ENCODE measurements at regions not wholly inside any gene's neighbourhood (a gene's known extent, or its start where the extent isn't known, plus 50 kb on each side); places are given as distances from the start of the nearest gene placed in this dataset.
A peak's percentile ranks its signal among the peaks of the same experiment; 100 is the strongest.

- H3K36me3 Mint-ChIP-seq, result peaks cover 2 to 7% of the 10 kb centered on the region in 2 donors
- no peaks in the 10 kb centered on the region for H3K36me3 ChIP-seq (ENCODE audit: insufficient read depth, low read length)
- H3K4me3 Mint-ChIP-seq, result no peak overlapping the region
- peaks cover 8 to 20% of the 10 kb centered on the region in 2 donors for H3K27me3 Mint-ChIP-seq
- no peak overlapping the region for H3K27ac ChIP-seq (ENCODE audit: low read depth, low read length)
- POLR2A ChIA-PET (ENCODE audit: partially characterized antibody), result no interaction called here
- H3K4me3 ChIP-seq (ENCODE audit: low read length in 2 of 2), result no peak overlapping the region
- H3K27me3 ChIP-seq (ENCODE audit: insufficient read depth, low read length), result no peaks in the 10 kb centered on the region
- peaks cover 6 to 20% (median 10%) of the 10 kb centered on the region in 8 donors for H3K9me3 Mint-ChIP-seq
- H3K9me3 ChIP-seq (ENCODE audit: control insufficient read depth in 1 of 2, low read length in 2 of 2), result no peaks in the 10 kb centered on the region
- H3K27ac Mint-ChIP-seq, result no peak overlapping the region
- CTCF ChIA-PET (ENCODE audit: partially characterized antibody), result no interaction called here
- intact Hi-C loops (cut with micrococcal nuclease), result no loop called here
- H3K4me1 ChIP-seq (ENCODE audit: insufficient read depth, low read length), result no peaks in the 10 kb centered on the region
- no peak for DNase-seq
- peaks cover 5 to 10% (median 7%) of the 10 kb centered on the region in 4 donors for H3K4me1 Mint-ChIP-seq
These were observed 247.3 kb downstream of the LPIN1 start for GRCh38 chr2:11993749-11994148.

GRCh38 chr2:11995456-11995855, 249.0 kb downstream of the LPIN1 start:
- peaks cover 2 to 7% of the 10 kb centered on the region in 2 donors for H3K36me3 Mint-ChIP-seq
- no peaks in the 10 kb centered on the region for H3K4me1 ChIP-seq (ENCODE audit: insufficient read depth, low read length)
- peaks cover 5 to 10% (median 7%) of the 10 kb centered on the region in 4 donors for H3K4me1 Mint-ChIP-seq
- H3K36me3 ChIP-seq (ENCODE audit: insufficient read depth, low read length), result no peaks in the 10 kb centered on the region
- POLR2A ChIA-PET (ENCODE audit: partially characterized antibody), result no interaction called here
- CTCF ChIA-PET (ENCODE audit: partially characterized antibody), result no interaction called here
- no peaks in the 10 kb centered on the region for H3K9me3 ChIP-seq (ENCODE audit: control insufficient read depth in 1 of 2, low read length in 2 of 2)
- peaks cover 6 to 20% (median 11%) of the 10 kb centered on the region in 8 donors for H3K9me3 Mint-ChIP-seq
- H3K27ac ChIP-seq (ENCODE audit: low read depth, low read length), result no peak overlapping the region
- intact Hi-C loops (cut with micrococcal nuclease), result no loop called here
- no peak overlapping the region for H3K4me3 Mint-ChIP-seq
- H3K27me3 ChIP-seq (ENCODE audit: insufficient read depth, low read length), result no peaks in the 10 kb centered on the region
- H3K4me3 ChIP-seq (ENCODE audit: low read length in 2 of 2), result no peak overlapping the region
- peaks cover 9 to 25% of the 10 kb centered on the region in 2 donors for H3K27me3 Mint-ChIP-seq
- no peak overlapping the region for H3K27ac Mint-ChIP-seq
- DNase-seq, result no peak

- Mint-ChIP-seq H3K4me1 (peaks cover 5 to 10% (median 7%) of the 10 kb centered on the region in 4 donors), H3K9me3 (peaks cover 6 to 21% (median 11%) of the 10 kb centered on the region in 8 donors), H3K4me3 (peak overlapping the region in 1 of 8 donors; percentile 13), H3K27ac (no peak overlapping the region), H3K36me3 (peaks cover 2 to 7% of the 10 kb centered on the region in 2 donors), H3K27me3 (peaks cover 12 to 32% of the 10 kb centered on the region in 2 donors)
- DNase-seq, result peak in 1 of 5 donors; percentile 12
- intact Hi-C loops (cut with micrococcal nuclease), result no loop called here
- Histone ChIP-seq H3K4me3 (ENCODE audit: low read length in 2 of 2) (no peak overlapping the region), H3K9me3 (ENCODE audit: control insufficient read depth in 1 of 2, low read length in 2 of 2) (no peaks in the 10 kb centered on the region), H3K27me3 (ENCODE audit: insufficient read depth, low read length) (peaks cover 3% of the 10 kb centered on the region), H3K36me3 (ENCODE audit: insufficient read depth, low read length) (no peaks in the 10 kb centered on the region), H3K27ac (ENCODE audit: low read depth, low read length) (no peak overlapping the region), H3K4me1 (ENCODE audit: insufficient read depth, low read length) (no peaks in the 10 kb centered on the region)
- CTCF ChIA-PET (ENCODE audit: partially characterized antibody), result no interaction called here
- POLR2A ChIA-PET (ENCODE audit: partially characterized antibody), result no interaction called here
These were observed 250.2 kb downstream of the LPIN1 start for GRCh38 chr2:11996618-11997017.

GRCh38 chr2:11997142-11997541, 250.7 kb downstream of the LPIN1 start:
- POLR2A ChIA-PET (ENCODE audit: partially characterized antibody), result no interaction called here
- intact Hi-C loops (cut with micrococcal nuclease), result no loop called here

GRCh38 chr2:11998218-11998617, 251.8 kb downstream of the LPIN1 start:
- Histone ChIP-seq H3K27ac (ENCODE audit: low read depth, low read length) (no peak overlapping the region), H3K27me3 (ENCODE audit: insufficient read depth, low read length) (peaks cover 3% of the 10 kb centered on the region), H3K9me3 (ENCODE audit: control insufficient read depth in 1 of 2, low read length in 2 of 2) (no peaks in the 10 kb centered on the region), H3K4me3 (ENCODE audit: low read length in 2 of 2) (no peak overlapping the region), H3K36me3 (ENCODE audit: insufficient read depth, low read length) (no peaks in the 10 kb centered on the region), H3K4me1 (ENCODE audit: insufficient read depth, low read length) (no peaks in the 10 kb centered on the region)
- H3K4me1 Mint-ChIP-seq, result peaks cover 7 to 10% (median 8%) of the 10 kb centered on the region in 4 donors
- intact Hi-C loops (cut with micrococcal nuclease), result no loop called here
- H3K4me3 Mint-ChIP-seq, result no peak overlapping the region
- peak; percentile 12 to 52 (median 24) for DNase-seq
- peak overlapping the region in 1 of 7 donors; percentile 10 for H3K27ac Mint-ChIP-seq
- CTCF ChIA-PET (ENCODE audit: partially characterized antibody), result interaction anchor here (0.8 kb wide), 1 partner anchor 38 kb away, joined by 3 read pairs; no protein-coding TSS in a partner anchor
- H3K36me3 Mint-ChIP-seq, result peaks cover 2 to 7% of the 10 kb centered on the region in 2 donors
- H3K9me3 Mint-ChIP-seq, result peaks cover 6 to 21% (median 11%) of the 10 kb centered on the region in 8 donors
- H3K27me3 Mint-ChIP-seq, result peaks cover 20 to 43% of the 10 kb centered on the region in 2 donors
- POLR2A ChIA-PET (ENCODE audit: partially characterized antibody), result interaction anchor here (1.0 kb wide), 1 partner anchor 9 kb away, joined by 6 read pairs; no protein-coding TSS in a partner anchor

More at GRCh38 chr2:11997142-11997541, 250.7 kb downstream of the LPIN1 start:
- peaks cover 3% of the 10 kb centered on the region for H3K27me3 ChIP-seq (ENCODE audit: insufficient read depth, low read length)
- DNase-seq, result no peak
- Mint-ChIP-seq H3K4me1 (peaks cover 5 to 10% (median 8%) of the 10 kb centered on the region in 4 donors), H3K9me3 (peaks cover 6 to 21% (median 11%) of the 10 kb centered on the region in 8 donors), H3K36me3 (peaks cover 2 to 7% of the 10 kb centered on the region in 2 donors), H3K4me3 (no peak overlapping the region), H3K27me3 (peaks cover 15 to 35% of the 10 kb centered on the region in 2 donors), H3K27ac (no peak overlapping the region)
- no peaks in the 10 kb centered on the region for H3K36me3 ChIP-seq (ENCODE audit: insufficient read depth, low read length)
- no peaks in the 10 kb centered on the region for H3K4me1 ChIP-seq (ENCODE audit: insufficient read depth, low read length)
- no peak overlapping the region for H3K4me3 ChIP-seq (ENCODE audit: low read length in 2 of 2)
- no peaks in the 10 kb centered on the region for H3K9me3 ChIP-seq (ENCODE audit: control insufficient read depth in 1 of 2, low read length in 2 of 2)
- no peak overlapping the region for H3K27ac ChIP-seq (ENCODE audit: low read depth, low read length)
- CTCF ChIA-PET (ENCODE audit: partially characterized antibody), result no interaction called here

- ChIA-PET POLR2A (ENCODE audit: partially characterized antibody) (interaction anchor here (1.0 kb wide), 1 partner anchor 8 kb away, joined by 6 read pairs; no protein-coding TSS in a partner anchor), CTCF (ENCODE audit: partially characterized antibody) (interaction anchor here (0.8 kb wide), 1 partner anchor 38 kb away, joined by 3 read pairs; no protein-coding TSS in a partner anchor)
- peak overlapping the region in 1 of 7 donors; percentile 10 for H3K27ac Mint-ChIP-seq
- H3K9me3 Mint-ChIP-seq, result peaks cover 5 to 19% (median 10%) of the 10 kb centered on the region in 8 donors
- H3K4me3 Mint-ChIP-seq, result no peak overlapping the region
- Histone ChIP-seq H3K27me3 (ENCODE audit: insufficient read depth, low read length) (peaks cover 3% of the 10 kb centered on the region), H3K36me3 (ENCODE audit: insufficient read depth, low read length) (no peaks in the 10 kb centered on the region), H3K4me3 (ENCODE audit: low read length in 2 of 2) (no peak overlapping the region), H3K9me3 (ENCODE audit: control insufficient read depth in 1 of 2, low read length in 2 of 2) (no peaks in the 10 kb centered on the region), H3K27ac (ENCODE audit: low read depth, low read length) (no peak overlapping the region), H3K4me1 (ENCODE audit: insufficient read depth, low read length) (no peaks in the 10 kb centered on the region)
- H3K36me3 Mint-ChIP-seq, result peaks cover 2 to 7% of the 10 kb centered on the region in 2 donors
- H3K27me3 Mint-ChIP-seq, result peaks cover 17 to 38% of the 10 kb centered on the region in 2 donors
- peaks cover 7 to 10% (median 8%) of the 10 kb centered on the region in 4 donors for H3K4me1 Mint-ChIP-seq
- intact Hi-C loops (cut with micrococcal nuclease), result no loop called here
- DNase-seq, result no peak
These were observed 252.4 kb downstream of the LPIN1 start for GRCh38 chr2:11998626-11999378.

- H3K27me3 ChIP-seq (ENCODE audit: insufficient read depth, low read length), result peaks cover 3% of the 10 kb centered on the region
- peaks cover 21% of the 10 kb centered on the region for H3K4me1 ChIP-seq (ENCODE audit: insufficient read depth, low read length)
- Mint-ChIP-seq H3K4me3 (no peak overlapping the region), H3K4me1 (peaks cover 21 to 32% (median 25%) of the 10 kb centered on the region in 4 donors), H3K27ac (no peak overlapping the region), H3K9me3 (peaks cover 0 to 4% (median 0%) of the 10 kb centered on the region in 8 donors), H3K36me3 (no peaks in the 10 kb centered on the region), H3K27me3 (peaks cover 16 to 38% of the 10 kb centered on the region in 2 donors)
- no peak overlapping the region for H3K4me3 ChIP-seq (ENCODE audit: low read length in 2 of 2)
- H3K27ac ChIP-seq (ENCODE audit: low read depth, low read length), result no peak overlapping the region
- no peaks in the 10 kb centered on the region for H3K36me3 ChIP-seq (ENCODE audit: insufficient read depth, low read length)
- intact Hi-C loops (cut with micrococcal nuclease), result no loop called here
- CTCF ChIA-PET (ENCODE audit: partially characterized antibody), result interaction anchor here (0.8 kb wide), 1 partner anchor 9 kb away, joined by 3 read pairs; no protein-coding TSS in a partner anchor
- no peaks in the 10 kb centered on the region for H3K9me3 ChIP-seq (ENCODE audit: control insufficient read depth in 1 of 2, low read length in 2 of 2)
- DNase-seq, result no peak
- POLR2A ChIA-PET (ENCODE audit: partially characterized antibody), result no interaction called here
These were observed 255.2 kb downstream of the LPIN1 start for GRCh38 chr2:12001621-12002020.

Data from CD4-positive, alpha-beta memory T cell (primary cell).